Duodenal mucosa (tissue), 2 donors: ENCODE measurements at regions not wholly inside any gene's neighbourhood (a gene's known extent, or its start where the extent isn't known, plus 50 kb on each side); places are given as distances from the start of the nearest gene placed in this dataset.

ENCODE experiments used
- H3K27ac ChIP-seq: one replicate; pipeline ENCODE4 v1.7.0; 2013; ENCODE audit warnings: low read depth, low read length
- H3K27me3 ChIP-seq, 2 donors: one replicate each; pipeline ENCODE4 v1.7.0; 2013; ENCODE audit warnings: low read length in 2 of 2, control low read depth in 1 of 2; ENCODE audit not compliant: insufficient read depth in 2 of 2, control insufficient read depth in 1 of 2
- H3K36me3 ChIP-seq, 2 donors: one replicate each; pipeline ENCODE4 v1.7.0; 2013; ENCODE audit warnings: low read length in 2 of 2, control low read depth in 1 of 2; ENCODE audit not compliant: insufficient read depth in 2 of 2, control insufficient read depth in 1 of 2
- H3K4me1 ChIP-seq, 2 donors: one replicate each; pipeline ENCODE4 v1.7.0; 2013; ENCODE audit warnings: low read length in 2 of 2, control low read depth in 1 of 2; ENCODE audit not compliant: insufficient read depth in 2 of 2, control insufficient read depth in 1 of 2
- H3K4me3 ChIP-seq, 2 donors: one replicate each; pipeline ENCODE4 v1.7.0; 2013; ENCODE audit warnings: low read length in 2 of 2, low read depth in 1 of 2
- H3K9ac ChIP-seq, 2 donors: one replicate each; pipeline ENCODE4 v1.7.0; 2013; ENCODE audit warnings: low read length in 2 of 2, low read depth in 1 of 2
- H3K9me3 ChIP-seq, 2 donors: one replicate each; pipeline ENCODE4 v1.7.0; 2013; ENCODE audit warnings: low read length in 2 of 2, control low read depth in 1 of 2; ENCODE audit not compliant: control insufficient read depth in 1 of 2

DNA sequence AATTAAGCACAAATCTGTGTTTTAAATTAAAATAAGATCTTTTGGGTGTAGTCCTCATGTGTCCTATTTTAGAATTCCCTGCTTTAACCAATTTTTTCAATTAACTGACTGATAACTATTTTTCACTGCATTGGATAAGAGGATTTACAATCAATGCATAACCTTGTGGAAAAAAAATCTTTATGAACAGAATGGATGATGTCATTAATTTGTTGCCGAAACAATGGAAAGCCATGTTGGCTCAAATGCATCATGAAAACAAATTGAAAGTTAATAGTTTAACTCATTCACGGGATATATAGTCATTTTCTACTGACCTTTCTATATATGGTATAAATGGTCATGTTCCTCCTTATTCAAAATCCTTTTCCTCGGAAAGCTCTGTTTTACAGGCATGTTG is 82.3 kb downstream of the PRLHR start:
- H3K4me1 ChIP-seq = no peaks in the 10 kb centered on the region
- H3K9me3 ChIP-seq = no peaks in the 10 kb centered on the region
- no peak overlapping the region for H3K4me3 ChIP-seq

DNA sequence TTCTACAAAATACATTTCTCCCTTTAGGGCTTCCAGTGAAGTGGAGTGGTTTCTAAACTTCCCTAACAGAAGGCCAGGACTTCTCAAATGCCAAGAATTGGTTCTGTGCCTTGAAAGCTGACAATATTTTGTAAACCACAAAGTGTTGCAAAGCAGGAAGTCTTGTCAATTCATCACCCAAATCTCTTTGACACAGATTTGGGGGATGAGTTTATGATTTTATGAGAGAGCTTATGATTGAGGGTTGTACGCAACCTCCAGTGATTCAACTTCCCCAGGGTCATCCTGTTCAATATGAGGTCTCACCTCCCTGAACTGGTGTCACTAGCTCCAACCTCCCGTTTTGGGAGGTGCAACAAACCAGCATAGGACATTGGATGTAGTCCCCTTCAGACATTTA is 83.7 kb downstream of the PRLHR start:
- Histone ChIP-seq H3K9me3 (no peaks in the 10 kb centered on the region), H3K36me3 (no peaks in the 10 kb centered on the region), H3K4me1 (no peaks in the 10 kb centered on the region), H3K27ac (no peak overlapping the region), H3K9ac (no peak overlapping the region), H3K4me3 (no peak overlapping the region), H3K27me3 (no peaks in the 10 kb centered on the region)

More for the DNA sequence above, 82.3 kb downstream of the PRLHR start:
- Histone ChIP-seq H3K27me3 (no peaks in the 10 kb centered on the region), H3K9ac (no peak overlapping the region), H3K27ac (no peak overlapping the region), H3K36me3 (no peaks in the 10 kb centered on the region)

DNA sequence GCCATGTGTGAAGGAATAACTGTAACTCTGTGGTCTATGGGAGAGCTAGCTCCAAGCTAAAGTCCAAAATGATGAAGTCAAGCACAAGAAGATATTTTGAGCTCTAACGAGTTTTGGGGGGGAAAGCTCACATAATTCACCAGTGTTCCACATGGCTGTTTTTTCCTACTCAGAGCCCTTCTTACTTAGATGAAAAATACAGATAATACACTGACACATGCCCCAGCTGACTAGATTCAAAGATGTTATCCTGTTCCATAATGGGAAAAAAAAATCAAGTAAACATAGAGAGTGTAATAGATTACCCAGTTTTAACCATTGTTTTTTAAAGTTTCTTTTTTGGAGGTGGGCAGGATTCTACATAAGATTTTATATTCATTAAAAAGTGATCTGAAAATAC is 86.6 kb downstream of the PRLHR start:
- Histone ChIP-seq H3K9me3 (no peaks in the 10 kb centered on the region), H3K4me3 (no peak overlapping the region), H3K9ac (no peak overlapping the region), H3K4me1 (no peaks in the 10 kb centered on the region), H3K27me3 (no peaks in the 10 kb centered on the region), H3K27ac (no peak overlapping the region), H3K36me3 (no peaks in the 10 kb centered on the region)

DNA sequence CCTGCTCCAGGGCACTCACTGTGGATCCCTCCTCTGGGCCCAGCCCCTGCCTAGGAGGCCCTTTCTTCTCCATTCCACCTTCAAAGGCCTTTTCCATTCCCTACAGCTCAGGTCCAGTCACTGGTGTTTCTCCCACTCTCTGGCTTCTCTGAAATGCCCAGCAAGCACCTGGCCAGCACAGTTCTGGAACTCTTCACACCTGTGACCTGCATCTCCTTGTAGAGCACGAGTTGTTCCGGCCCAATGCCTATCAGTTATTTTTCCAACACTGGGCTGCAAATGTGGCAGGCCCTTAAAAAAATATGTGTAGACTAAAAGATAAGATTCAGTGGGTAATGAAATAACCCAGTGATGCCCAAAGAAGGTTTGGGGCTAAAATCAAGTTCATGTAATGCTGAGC is 87.1 kb downstream of the PRLHR start:
- H3K4me3 ChIP-seq = no peak overlapping the region
- H3K9me3 ChIP-seq = no peaks in the 10 kb centered on the region
- H3K4me1 ChIP-seq = no peaks in the 10 kb centered on the region
- H3K27ac ChIP-seq = no peak overlapping the region
- H3K36me3 ChIP-seq = no peaks in the 10 kb centered on the region
- H3K27me3 ChIP-seq = no peaks in the 10 kb centered on the region
- no peak overlapping the region for H3K9ac ChIP-seq

DNA sequence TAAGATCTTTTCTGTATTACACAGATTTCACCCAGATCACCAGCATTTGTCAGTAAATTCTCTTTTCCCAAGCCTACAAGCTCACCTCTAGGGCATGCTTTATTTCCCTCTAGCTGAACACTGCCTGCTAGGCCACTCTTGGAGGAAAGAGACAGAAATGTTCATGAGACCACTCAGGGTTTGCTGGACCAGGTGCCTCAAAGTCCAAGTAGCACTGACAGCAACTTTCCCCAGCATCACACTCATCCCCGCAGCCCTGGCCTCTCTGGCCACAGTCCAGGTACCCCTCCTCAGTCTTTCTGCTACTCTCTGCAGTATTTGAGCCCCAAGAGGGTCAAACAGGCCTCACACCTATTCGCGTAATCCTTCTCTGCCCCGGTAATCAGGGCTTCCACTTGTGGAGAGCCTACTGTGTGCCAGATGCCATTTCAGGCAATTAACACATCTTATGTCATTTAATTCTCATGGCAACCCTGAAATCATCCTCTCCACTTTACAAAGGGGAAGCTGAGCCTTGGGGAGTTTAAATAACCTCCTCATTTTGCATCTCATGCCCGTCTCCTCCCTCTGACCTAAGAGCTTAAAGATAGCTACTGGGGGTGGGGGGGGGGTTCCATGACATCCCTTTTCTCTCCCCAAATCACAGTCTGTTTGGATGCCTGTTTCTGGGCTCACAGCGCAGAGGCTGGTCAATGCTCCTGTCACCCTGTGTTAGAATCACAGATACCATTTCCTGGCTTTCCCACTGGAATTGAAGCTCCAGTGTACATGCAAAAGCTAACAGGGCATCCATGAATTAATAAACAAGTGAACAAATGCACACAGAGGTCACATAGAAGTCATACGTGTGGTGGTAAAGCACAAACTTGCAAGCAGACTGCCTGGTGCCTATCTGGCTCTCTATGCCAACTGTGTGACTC is 88.5 kb downstream of the PRLHR start:
- no peak overlapping the region for H3K4me3 ChIP-seq
- no peak overlapping the region for H3K27ac ChIP-seq
- no peak overlapping the region for H3K9ac ChIP-seq
- H3K36me3 ChIP-seq = no peaks in the 10 kb centered on the region
- H3K9me3 ChIP-seq = no peaks in the 10 kb centered on the region
- no peaks in the 10 kb centered on the region for H3K27me3 ChIP-seq
- H3K4me1 ChIP-seq = no peaks in the 10 kb centered on the region

DNA sequence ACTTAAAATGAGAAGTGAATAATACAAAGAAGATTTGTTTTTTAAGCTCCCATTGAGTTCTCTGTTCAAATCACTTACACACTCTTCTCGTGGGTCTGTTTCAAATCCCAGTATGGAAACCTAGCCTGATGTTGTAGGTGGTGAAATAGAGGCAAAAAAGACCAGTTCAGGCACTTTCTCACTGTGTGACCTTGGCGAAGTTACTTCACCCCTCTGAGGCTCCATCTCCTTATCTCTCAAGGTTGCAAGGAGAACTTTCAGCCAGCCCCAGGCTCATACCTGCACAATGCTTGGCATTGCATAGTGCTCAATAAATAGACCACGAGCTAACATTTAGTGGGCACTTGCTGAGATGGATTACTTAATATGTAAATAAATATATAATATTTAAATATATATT is 90.1 kb downstream of the PRLHR start:
- H3K9me3 ChIP-seq = no peaks in the 10 kb centered on the region
- no peaks in the 10 kb centered on the region for H3K36me3 ChIP-seq

DNA sequence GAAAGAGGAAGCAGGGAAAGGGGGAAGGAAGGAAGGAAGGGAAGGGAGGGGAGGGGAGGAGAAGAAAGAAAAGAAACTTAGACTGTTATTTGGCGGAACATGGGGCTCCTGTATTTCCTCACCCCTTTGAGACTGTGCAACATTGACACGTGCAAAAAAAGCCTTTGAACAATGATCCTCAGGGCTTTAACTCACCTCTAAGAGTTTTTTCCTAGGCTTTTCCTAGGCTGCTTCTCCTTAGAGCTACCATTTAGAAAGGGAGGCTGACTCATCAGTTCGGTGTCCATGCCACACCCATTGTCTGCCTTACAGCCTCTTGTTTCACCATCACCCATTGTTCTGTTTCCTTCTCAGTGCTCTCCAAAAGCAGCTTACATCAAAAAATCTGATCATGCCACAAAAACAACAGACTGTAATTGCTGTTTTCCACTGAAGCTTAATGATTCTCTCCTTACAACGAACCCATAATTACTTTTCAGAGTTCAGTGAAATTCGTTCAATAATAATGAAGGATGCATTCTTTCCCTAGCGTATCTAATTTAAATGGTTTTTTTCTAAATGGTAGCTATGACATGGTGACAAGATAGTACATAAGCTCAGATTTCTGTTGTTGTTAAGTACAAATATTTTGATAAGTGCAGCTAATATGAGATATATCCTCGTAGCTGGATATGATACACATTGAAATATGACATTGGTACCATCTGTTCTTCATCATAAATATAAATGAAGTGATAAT is 90.8 kb downstream of the PRLHR start:
- H3K9ac ChIP-seq = no peak overlapping the region
- H3K27ac ChIP-seq = no peak overlapping the region
- H3K9me3 ChIP-seq = no peaks in the 10 kb centered on the region
- no peaks in the 10 kb centered on the region for H3K27me3 ChIP-seq
- H3K4me1 ChIP-seq = no peaks in the 10 kb centered on the region
- no peak overlapping the region for H3K4me3 ChIP-seq
- no peaks in the 10 kb centered on the region for H3K36me3 ChIP-seq

More for the DNA sequence above, 90.1 kb downstream of the PRLHR start:
- H3K27ac ChIP-seq = no peak overlapping the region
- no peaks in the 10 kb centered on the region for H3K4me1 ChIP-seq
- no peak overlapping the region for H3K4me3 ChIP-seq
- H3K27me3 ChIP-seq = no peaks in the 10 kb centered on the region
- H3K9ac ChIP-seq = no peak overlapping the region

DNA sequence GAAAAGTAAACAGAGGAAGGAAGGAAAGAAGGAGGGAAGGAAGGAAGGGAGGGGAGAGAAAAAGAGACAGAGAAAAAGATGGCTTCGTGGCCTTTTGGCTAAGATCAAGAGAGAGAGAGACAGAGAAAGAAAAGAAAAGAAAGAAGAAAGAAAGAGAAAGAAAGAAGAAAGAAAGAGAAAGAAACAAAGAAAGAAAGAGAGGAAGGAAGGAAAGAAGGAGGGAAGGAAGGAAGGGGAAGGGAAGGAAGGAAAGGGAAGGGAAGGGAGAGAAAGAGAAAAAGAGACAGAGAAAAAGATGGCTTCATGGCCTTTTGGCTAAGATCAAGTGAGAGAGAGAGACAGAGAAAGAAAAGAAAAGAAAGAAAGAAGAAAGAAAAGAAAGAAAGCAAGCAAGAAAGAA is 91.4 kb downstream of the PRLHR start:
- H3K27ac ChIP-seq = no peak overlapping the region
- H3K36me3 ChIP-seq = no peaks in the 10 kb centered on the region
- no peaks in the 10 kb centered on the region for H3K4me1 ChIP-seq
- no peak overlapping the region for H3K9ac ChIP-seq
- no peaks in the 10 kb centered on the region for H3K27me3 ChIP-seq
- H3K4me3 ChIP-seq = no peak overlapping the region
- no peaks in the 10 kb centered on the region for H3K9me3 ChIP-seq

DNA sequence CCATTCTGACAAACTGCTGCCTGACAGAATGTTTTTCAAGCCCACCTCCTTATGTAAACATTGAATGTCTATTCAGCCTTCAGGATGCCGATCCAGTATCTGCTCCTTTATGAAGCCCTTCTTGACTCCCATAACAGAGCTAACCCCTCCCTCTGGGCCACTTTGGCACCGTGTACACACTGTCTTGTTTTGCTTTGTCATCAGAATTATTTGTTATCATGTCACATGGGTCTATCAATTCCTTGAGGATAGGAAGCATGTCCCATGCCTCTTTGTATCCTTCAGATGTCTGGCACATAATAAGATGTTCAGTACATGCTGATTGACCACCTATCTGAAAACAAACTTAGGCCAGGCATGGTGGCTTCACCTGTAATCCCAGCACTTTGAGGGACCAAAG is 92.3 kb downstream of the PRLHR start:
- H3K9ac ChIP-seq = no peak overlapping the region
- no peaks in the 10 kb centered on the region for H3K9me3 ChIP-seq
- H3K4me1 ChIP-seq = no peaks in the 10 kb centered on the region
- no peak overlapping the region for H3K4me3 ChIP-seq
- H3K27ac ChIP-seq = no peak overlapping the region
- H3K27me3 ChIP-seq = no peaks in the 10 kb centered on the region
- H3K36me3 ChIP-seq = no peaks in the 10 kb centered on the region

DNA sequence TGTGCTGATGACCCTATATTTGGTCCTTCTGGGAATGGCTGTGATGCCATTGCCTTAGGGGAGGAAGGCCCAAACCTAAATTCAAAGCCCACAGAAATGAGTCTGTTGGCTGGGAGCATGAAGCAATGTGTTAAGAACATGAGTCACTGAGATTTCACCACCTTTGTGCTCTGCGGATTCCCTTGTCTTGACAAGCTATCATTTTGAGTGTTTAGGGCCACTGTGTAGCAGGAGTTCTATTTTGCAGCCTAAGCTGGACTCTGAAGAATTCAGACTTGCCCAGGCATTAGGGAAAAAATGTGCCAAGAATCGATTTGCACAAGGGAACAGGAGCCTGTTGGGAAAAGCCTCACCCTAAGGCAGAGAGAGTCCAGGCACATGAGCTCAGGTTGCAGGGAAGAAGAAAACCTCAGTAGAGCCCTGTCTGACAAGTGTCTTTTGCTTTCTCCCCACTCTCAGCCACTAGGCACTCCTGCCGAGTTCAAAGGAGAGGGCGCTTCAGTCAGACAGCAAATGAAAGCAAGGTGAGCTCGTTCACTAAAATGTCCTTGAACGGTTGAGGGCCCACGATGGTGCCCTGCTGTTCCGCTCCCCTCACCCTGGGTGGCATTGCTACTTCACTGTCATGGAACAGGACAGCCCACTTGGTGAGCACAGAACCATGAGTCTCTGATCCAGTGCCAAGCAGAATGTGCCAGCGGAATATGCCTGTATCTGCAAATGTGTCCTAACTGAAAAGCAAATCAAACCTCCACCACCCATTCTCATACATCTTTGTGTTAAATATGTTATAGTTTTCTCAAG is 93.6 kb downstream of the PRLHR start:
- Histone ChIP-seq H3K27ac (no peak overlapping the region), H3K36me3 (no peaks in the 10 kb centered on the region), H3K9ac (no peak overlapping the region)

More for the DNA sequence above, 93.6 kb downstream of the PRLHR start:
- Histone ChIP-seq H3K9me3 (no peaks in the 10 kb centered on the region), H3K27me3 (no peaks in the 10 kb centered on the region), H3K4me3 (no peak overlapping the region), H3K4me1 (peaks cover 0 to 5% of the 10 kb centered on the region in 2 donors)
